IMR-90 (cell line): ENCODE measurements at regions not wholly inside any gene's neighbourhood (a gene's known extent, or its start where the extent isn't known, plus 50 kb on each side); places are given as distances from the start of the nearest gene placed in this dataset.
A peak's percentile ranks its signal among the peaks of the same experiment; 100 is the strongest.

Source experiments
- ATAC-seq: fragments of 200-7000 bp; cut with Tn5 transposase; 2 replicates; pipeline ENCODE4 v1.9.1; 2020; ENCODE audit warnings: low read depth, mild to moderate bottlenecking, moderate library complexity
- BruUV-seq: library from RNA; stranded (reverse); fragments of 400-500 nt; replicated peaks from 2 replicates; lab custom pipeline; 2021; lab: Mats Ljungman, UMichigan
- CTCF ChIA-PET: fragments of 300-600 bp; formaldehyde crosslinking; extraction: SDS; loops from one replicate; lab custom pipeline; 2021; ENCODE audit warnings: antibody characterized with exemption; lab: Yijun Ruan, JAX
- POLR2A ChIA-PET: fragments of 300-600 bp; sonication (Branson Sonifier 250); formaldehyde crosslinking; loops from one replicate; lab custom pipeline; 2022; ENCODE audit warnings: antibody characterized with exemption; ENCODE audit not compliant: unreplicated experiment; lab: Charles Lee
- DNase-seq: peaks from one replicate; pipeline ENCODE4 v3.0.0; 2013
- H2AFZ ChIP-seq: replicated peaks from 2 replicates; pipeline ENCODE3; 2013; ENCODE audit warnings: low read length, mild to moderate bottlenecking; ENCODE audit not compliant: poor library complexity
- H2AK5ac ChIP-seq: 2 replicates; pipeline ENCODE4 v1.6.1; 2013; ENCODE audit warnings: low read depth, low read length, inconsistent platforms
- H2AK9ac ChIP-seq: replicated peaks from 2 replicates; pipeline ENCODE3; 2013; ENCODE audit warnings: mild to moderate bottlenecking, low read depth, low read length, moderate library complexity; ENCODE audit not compliant: poor library complexity
- H2BK120ac ChIP-seq: 2 replicates; pipeline ENCODE4 v1.6.1; 2013; ENCODE audit warnings: low read depth, low read length, inconsistent platforms
- H2BK15ac ChIP-seq: 3 replicates; pipeline ENCODE4 v1.6.1; 2013; ENCODE audit warnings: low read depth, low read length, inconsistent platforms
- H2BK20ac ChIP-seq: 2 replicates; pipeline ENCODE4 v1.6.1; 2013; ENCODE audit warnings: low read depth, mild to moderate bottlenecking, inconsistent platforms, low read length, moderate library complexity
- H2BK5ac ChIP-seq: 2 replicates; pipeline ENCODE4 v1.6.1; 2013; ENCODE audit warnings: mild to moderate bottlenecking, low read depth, low read length, inconsistent platforms; ENCODE audit not compliant: poor library complexity, severe bottlenecking
- H3K14ac ChIP-seq: replicated peaks from 2 replicates; pipeline ENCODE4 v1.6.1; 2013; ENCODE audit warnings: low read depth, low read length, inconsistent platforms
- H3K18ac ChIP-seq: 2 replicates; pipeline ENCODE4 v1.6.1; 2013; ENCODE audit warnings: low read depth, low read length, control low read depth
- H3K23ac ChIP-seq: 2 replicates; pipeline ENCODE4 v1.6.1; 2013; ENCODE audit warnings: low read depth, low read length, inconsistent platforms
- H3K27ac ChIP-seq: 2 replicates; pipeline ENCODE4 v1.5.1; 2013; ENCODE audit warnings: mild to moderate bottlenecking, control low read depth, low read length; ENCODE audit not compliant: insufficient read depth
- H3K27me3 ChIP-seq: 2 replicates; pipeline ENCODE4 v1.6.1; 2013; ENCODE audit warnings: low read length; ENCODE audit not compliant: control insufficient read depth, insufficient read depth
- H3K36me3 ChIP-seq: 2 replicates; pipeline ENCODE4 v1.6.1; 2013; ENCODE audit warnings: low read length, mixed read lengths; ENCODE audit not compliant: control insufficient read depth, insufficient read depth
- H3K4ac ChIP-seq: 2 replicates; pipeline ENCODE4 v1.6.1; 2013; ENCODE audit warnings: low read depth, low read length, inconsistent platforms
- H3K4me1 ChIP-seq: 2 replicates; pipeline ENCODE4 v1.6.1; 2013; ENCODE audit warnings: low read length, mixed read lengths; ENCODE audit not compliant: control insufficient read depth, insufficient read depth
- H3K4me2 ChIP-seq: 2 replicates; pipeline ENCODE4 v1.6.1; 2013; ENCODE audit warnings: low read depth, mild to moderate bottlenecking, control low read depth, low read length, moderate library complexity
- H3K4me3 ChIP-seq: 2 replicates; pipeline ENCODE4 v1.5.1; 2013; ENCODE audit warnings: low read depth, mild to moderate bottlenecking, control low read depth, low read length, moderate library complexity; ENCODE audit not compliant: insufficient read depth
- H3K56ac ChIP-seq: 2 replicates; pipeline ENCODE4 v1.6.1; 2013; ENCODE audit warnings: low read length, inconsistent platforms; ENCODE audit not compliant: insufficient read depth; ENCODE audit errors: extremely low read depth
- H3K79me1 ChIP-seq, 2 experiments: 2 replicates each; pipeline ENCODE4 v1.6.1; 2013; ENCODE audit warnings: low read length in 2 of 2, inconsistent platforms in 1 of 2, low read depth in 1 of 2
- H3K9ac ChIP-seq: 2 replicates; pipeline ENCODE4 v1.6.1; 2013; ENCODE audit warnings: low read depth, low read length, control low read depth
- H3K9me1 ChIP-seq: 2 replicates; pipeline ENCODE4 v1.6.1; 2013; ENCODE audit warnings: low read length, inconsistent platforms; ENCODE audit not compliant: insufficient read depth
- H3K9me3 ChIP-seq: 2 replicates; pipeline ENCODE4 v1.6.1; 2013; ENCODE audit warnings: low read length; ENCODE audit not compliant: control insufficient read depth, insufficient read depth
- H4K20me1 ChIP-seq: 2 replicates; pipeline ENCODE4 v1.6.1; 2013; ENCODE audit warnings: low read length, inconsistent platforms; ENCODE audit not compliant: insufficient read depth
- H4K5ac ChIP-seq: 2 replicates; pipeline ENCODE4 v1.6.1; 2013; ENCODE audit warnings: mild to moderate bottlenecking, low read depth, low read length, control low read depth
- H4K8ac ChIP-seq, 2 experiments: 2 replicates each; pipeline ENCODE4 v1.6.1; 2013; ENCODE audit warnings: low read depth in 2 of 2, low read length in 2 of 2, control low read depth in 1 of 2, inconsistent platforms in 1 of 2
- H4K91ac ChIP-seq: 2 replicates; pipeline ENCODE4 v1.6.1; 2013; ENCODE audit warnings: low read depth, low read length, inconsistent platforms; ENCODE audit not compliant: insufficient read depth
- CEBPB ChIP-seq: IDR thresholded peaks from 2 replicates; pipeline ENCODE4 v1.6.1; 2012; ENCODE audit warnings: low read depth, low read length, improper control_type of control experiment
- CTCF ChIP-seq: conservative IDR thresholded peaks from 2 replicates; pipeline ENCODE4 v1.5.1; 2012; ENCODE audit warnings: mild to moderate bottlenecking, low read depth, low read length, improper control_type of control experiment
- ELK1 ChIP-seq: fragments of 150-350 bp; IDR thresholded peaks from 2 replicates; pipeline ENCODE4 v1.6.1; 2016; ENCODE audit warnings: low read depth, mild to moderate bottlenecking, low read length, moderate library complexity, borderline replicate concordance
- MAFK ChIP-seq: IDR thresholded peaks from 2 replicates; pipeline ENCODE4 v1.6.1; 2012; ENCODE audit warnings: low read depth, low read length, improper control_type of control experiment
- RAD21 ChIP-seq: IDR thresholded peaks from 2 replicates; pipeline ENCODE4 v1.6.1; 2012; ENCODE audit warnings: low read length, improper control_type of control experiment
- RFX5 ChIP-seq: IDR thresholded peaks from 2 replicates; pipeline ENCODE4 v1.8.0; 2012; ENCODE audit warnings: low read depth, mild to moderate bottlenecking, low read length, moderate library complexity
- SMC3 ChIP-seq: fragments of 150-350 bp; IDR thresholded peaks from 2 replicates; pipeline ENCODE4 v1.6.1; 2016; ENCODE audit warnings: low read depth, mild to moderate bottlenecking, antibody characterized with exemption, low read length, moderate library complexity
- WGBS, 2 experiments: methylation state at CpG; one replicate each; pipeline versions ENCODE4 v1.1.5 to v1.1.7; 2013; ENCODE audit warnings: missing lambda C conversion rate in 2 of 2; ENCODE audit not compliant: insufficient read length in 1 of 2; ENCODE audit errors: extremely low coverage in 2 of 2; 5-methylcytosine and 5-hydroxymethylcytosine counted together
- dilution Hi-C: fragments of 300-500 bp; cut with HindIII; formaldehyde crosslinking; loops from one replicate; pipeline ENCODE4 v1.14.3; 2018; ENCODE audit warnings: low sequenced_read_pairs; ENCODE audit not compliant: unreplicated experiment
- in situ Hi-C: fragments of 300-500 bp; cut with MboI; formaldehyde crosslinking; loops from 3 replicates; pipeline ENCODE4 v1.14.3; 2019; ENCODE audit warnings: low sequenced_read_pairs, inconsistent platforms, mixed read lengths
- intact Hi-C: fragments of 100-400 bp; cut with micrococcal nuclease; formaldehyde crosslinking; loops from 2 replicates; pipeline ENCODE4 v1.10.0; 2022

- H3K4ac ChIP-seq, result no peak overlapping the region
- no peak overlapping the region for H3K14ac ChIP-seq
- peak overlapping the region; percentile 91; the same call in 1 of the 2 replicates for H4K5ac ChIP-seq
- H3K27ac ChIP-seq, result no peak overlapping the region
- no peak overlapping the region for H3K56ac ChIP-seq
- in situ Hi-C loops (no loop called here), intact Hi-C loops (no loop called here), dilution Hi-C loops (no loop called here)
- no peaks in the 10 kb centered on the region for H4K20me1 ChIP-seq
- peak overlapping the region; percentile 95 for H3K18ac ChIP-seq
- H3K4me1 ChIP-seq, result peaks cover 3% of the 10 kb centered on the region; the same call in 1 of the 2 replicates
- H3K9me1 ChIP-seq, result no peaks in the 10 kb centered on the region
- peak overlapping the region in 1 of 2 experiments; percentile 41; a peak in 1 of 4 replicates for H4K8ac ChIP-seq
- DNase-seq (peak; percentile 80), ATAC-seq (peak; percentile 82)
- no peak overlapping the region for H4K91ac ChIP-seq
- WGBS, 2 experiments, result 33% methylated on average over 1 of the region's 4 CpGs; no CpG with 5 or more reads in 1 of the 2 experiments
- H2AK5ac ChIP-seq, result no peak overlapping the region
- H3K4me2 ChIP-seq, result peak overlapping the region; percentile 98; the same call in 1 of the 2 replicates
- H3K36me3 ChIP-seq, result no peaks in the 10 kb centered on the region
- ChIA-PET CTCF (interaction anchor here (1.2 to 1.3 kb wide), 2 partner anchors 11 to 26 kb away, joined by 3 to 5 read pairs; no protein-coding TSS in a partner anchor), POLR2A (no interaction called here)
- H2BK120ac ChIP-seq, result peak overlapping the region; percentile 5; the same call in 1 of the 2 replicates
- TF ChIP-seq RAD21 (peak; percentile 69), RFX5 (no peak), CEBPB (no peak), MAFK (no peak), SMC3 (peak; percentile 56), ELK1 (no peak), CTCF (peak; percentile 61)
- peak overlapping the region; percentile 37 for H2BK5ac ChIP-seq
- no peaks in the 10 kb centered on the region for H3K27me3 ChIP-seq
- H3K23ac ChIP-seq, result no peak overlapping the region
- no peak overlapping the region for H2AFZ ChIP-seq
- H2AK9ac ChIP-seq, result no peak overlapping the region
- H3K79me1 ChIP-seq, result no peaks in the 10 kb centered on the region
- no TSS peak for BruUV-seq
- no peak overlapping the region for H3K4me3 ChIP-seq
- peaks cover under 1% of the 10 kb centered on the region for H3K9me3 ChIP-seq
- no peak overlapping the region for H2BK15ac ChIP-seq
- peak overlapping the region; percentile 6; the same call in 1 of the 2 replicates for H2BK20ac ChIP-seq
- H3K9ac ChIP-seq, result no peak overlapping the region
Measured at GRCh38 chr5:92518318-92518904, 1062.6 kb downstream of the NR2F1-AS1 start.
